NCI-H146 treated with DMSO at 0.1 percent for 48 hours (cell line): ENCODE measurements at regions not wholly inside any gene's neighbourhood (a gene's known extent, or its start where the extent isn't known, plus 50 kb on each side); places are given as distances from the start of the nearest gene placed in this dataset.
"Not testable (repeated sequence)": the region's sequence is repeated elsewhere in the genome, so short reads cannot be mapped to it uniquely, and the experiment has no call there.

Source experiments
- DNase-seq: peaks from one replicate; lab custom pipeline; 2025; ENCODE audit not compliant: unreplicated experiment; lab: John Stamatoyannopoulos, UW

GRCh38 chr9:102202126-102202525, 463.7 kb upstream of the GRIN3A start:
- DNase-seq: no peak

- no peak for DNase-seq
Observed at GRCh38 chr9:102185962-102186361, 447.5 kb upstream of the GRIN3A start.

- no peak for DNase-seq
Observed at GRCh38 chr9:102185371-102185770, 446.9 kb upstream of the GRIN3A start.

GRCh38 chr9:102178811-102179210, 440.4 kb upstream of the GRIN3A start:
- DNase-seq: no peak

- DNase-seq: not testable (repeated sequence)
Observed at GRCh38 chr9:102174202-102174601, 435.8 kb upstream of the GRIN3A start.

- DNase-seq: no peak
Observed at GRCh38 chr9:102164247-102164646, 425.8 kb upstream of the GRIN3A start.

- DNase-seq: not testable (repeated sequence)
Observed at GRCh38 chr9:102153081-102153480, 414.6 kb upstream of the GRIN3A start.

- DNase-seq: no peak
Observed at GRCh38 chr9:102135768-102136167, 397.3 kb upstream of the GRIN3A start.

GRCh38 chr9:102124465-102124864, 386.0 kb upstream of the GRIN3A start:
- DNase-seq: no peak

GRCh38 chr9:102114557-102114956, 376.1 kb upstream of the GRIN3A start:
- DNase-seq: no peak

GRCh38 chr9:102113191-102113590, 374.7 kb upstream of the GRIN3A start:
- no peak for DNase-seq

- DNase-seq: no peak
Observed at GRCh38 chr9:102106439-102106838, 368.0 kb upstream of the GRIN3A start.

GRCh38 chr9:102101723-102102122, 363.3 kb upstream of the GRIN3A start:
- no peak for DNase-seq

GRCh38 chr9:102087141-102087540, 348.7 kb upstream of the GRIN3A start:
- DNase-seq: no peak

GRCh38 chr9:102085548-102085947, 347.1 kb upstream of the GRIN3A start:
- no peak for DNase-seq

- no peak for DNase-seq
Observed at GRCh38 chr9:102072059-102072764, 333.8 kb upstream of the GRIN3A start.

- DNase-seq: no peak
Observed at GRCh38 chr9:102069969-102070368, 331.5 kb upstream of the GRIN3A start.

- no peak for DNase-seq
Observed at GRCh38 chr9:102054811-102055210, 316.4 kb upstream of the GRIN3A start.

GRCh38 chr9:102049586-102050246, 311.3 kb upstream of the GRIN3A start:
- no peak for DNase-seq

GRCh38 chr9:102047549-102047948, 309.1 kb upstream of the GRIN3A start:
- no peak for DNase-seq

GRCh38 chr9:102044133-102044532, 305.7 kb upstream of the GRIN3A start:
- DNase-seq: no peak

GRCh38 chr9:102038006-102038405, 299.6 kb upstream of the GRIN3A start:
- DNase-seq: no peak

- no peak for DNase-seq
Observed at GRCh38 chr9:102035929-102036328, 297.5 kb upstream of the GRIN3A start.
